Left ventricle myocardium inferior (tissue), 1 donor: ENCODE measurements at regions not wholly inside any gene's neighbourhood (a gene's known extent, or its start where the extent isn't known, plus 50 kb on each side); places are given as distances from the start of the nearest gene placed in this dataset.

Source experiments
- DNase-seq: peaks from one replicate; pipeline ENCODE4 v3.0.0-alpha.2; 2020
- H3K27ac ChIP-seq: fragments of 200-600 bp; replicated peaks from 2 replicates; pipeline ENCODE4 v1.8.0; 2021
- H3K27me3 ChIP-seq: fragments of 200-600 bp; 2 replicates; pipeline ENCODE4 v1.8.0; 2021; ENCODE audit warnings: low read depth
- H3K36me3 ChIP-seq: fragments of 200-600 bp; 2 replicates; pipeline ENCODE4 v1.8.0; 2021
- H3K4me1 ChIP-seq: fragments of 200-600 bp; 2 replicates; pipeline ENCODE4 v1.8.0; 2021
- H3K4me3 ChIP-seq: fragments of 200-600 bp; 2 replicates; pipeline ENCODE4 v1.8.0; 2021; ENCODE audit warnings: mild to moderate bottlenecking, moderate library complexity
- H3K9me3 ChIP-seq: fragments of 200-600 bp; replicated peaks from 2 replicates; pipeline ENCODE4 v1.8.0; 2021
- CTCF ChIP-seq: fragments of 200-600 bp; IDR thresholded peaks from 2 replicates; pipeline ENCODE4 v1.8.0; 2021; ENCODE audit warnings: antibody characterized with exemption, mild to moderate bottlenecking, borderline replicate concordance
- intact Hi-C: fragments of 100-400 bp; cut with micrococcal nuclease; formaldehyde crosslinking; loops from one replicate; pipeline ENCODE4 v1.11.0; 2022
- donor health status: DM: no; HTN: yes; CAD: no; lungs with severe emphysema.

GRCh38 chr4:147122685-147123084 lies 177.0 kb upstream of the TTC29 start:
- peaks cover 35% of the 10 kb centered on the region for H3K4me1 ChIP-seq
- no peaks in the 10 kb centered on the region for H3K9me3 ChIP-seq
- intact Hi-C loops, result no loop called here
- no peak for TF ChIP-seq CTCF
- no peaks in the 10 kb centered on the region for H3K27me3 ChIP-seq
- H3K27ac ChIP-seq, result peak overlapping the region; percentile 43
- H3K36me3 ChIP-seq, result no peaks in the 10 kb centered on the region
- no peak for DNase-seq
- H3K4me3 ChIP-seq, result no peak overlapping the region

DNA sequence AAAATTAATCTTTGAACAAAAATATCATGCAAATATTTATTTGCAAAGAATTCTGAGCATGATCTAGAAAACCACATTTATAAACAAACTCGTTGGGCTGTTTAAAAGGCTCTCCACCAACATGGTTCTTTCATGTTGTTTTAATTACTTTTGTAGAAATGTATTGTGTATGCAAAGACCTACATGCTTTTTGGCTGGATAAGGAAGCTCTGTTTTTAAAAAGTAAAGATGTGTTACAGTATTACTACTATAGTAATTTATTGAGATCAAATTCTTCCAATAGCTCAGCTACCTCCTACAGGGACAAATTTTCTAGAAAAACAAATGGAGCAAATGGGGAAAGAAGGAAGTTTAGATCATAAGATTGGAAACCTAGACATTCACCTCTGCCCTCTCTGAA lies 177.5 kb upstream of the TTC29 start:
- intact Hi-C loops, result no loop called here
- Histone ChIP-seq H3K36me3 (no peaks in the 10 kb centered on the region), H3K27me3 (no peaks in the 10 kb centered on the region), H3K27ac (peak overlapping the region; percentile 43), H3K4me1 (peaks cover 31% of the 10 kb centered on the region), H3K9me3 (no peaks in the 10 kb centered on the region), H3K4me3 (no peak overlapping the region)
- DNase-seq, result no peak
- TF ChIP-seq CTCF, result no peak

- Histone ChIP-seq H3K4me1 (peaks cover 3% of the 10 kb centered on the region), H3K27ac (no peak overlapping the region), H3K4me3 (no peak overlapping the region), H3K9me3 (no peaks in the 10 kb centered on the region), H3K36me3 (no peaks in the 10 kb centered on the region), H3K27me3 (no peaks in the 10 kb centered on the region)
- intact Hi-C loops, result no loop called here
- no peak for DNase-seq
- no peak for TF ChIP-seq CTCF
Measured at GRCh38 chr4:147128787-147129186, 183.1 kb upstream of the TTC29 start.

DNA sequence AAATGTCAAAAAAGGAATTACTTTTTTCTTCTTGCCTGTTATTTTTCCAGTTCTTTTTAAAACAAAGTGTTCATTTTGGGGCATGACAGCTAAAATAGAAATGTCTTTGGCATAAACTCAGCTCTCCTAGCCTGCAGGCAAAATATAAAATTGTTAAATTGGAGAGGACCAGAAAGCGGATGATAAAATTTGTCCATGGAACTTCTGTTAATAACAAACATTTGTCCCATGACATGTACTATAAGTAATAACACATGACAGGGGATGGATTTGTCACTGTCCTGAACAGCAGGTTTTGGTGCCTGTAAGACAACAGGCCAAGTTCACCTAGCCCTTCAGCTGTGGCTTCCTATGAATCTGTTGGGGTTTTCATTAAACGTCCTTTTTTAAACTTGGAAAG lies 184.0 kb upstream of the TTC29 start:
- intact Hi-C loops, result no loop called here
- Histone ChIP-seq H3K4me3 (no peak overlapping the region), H3K9me3 (no peaks in the 10 kb centered on the region)

GRCh38 chr4:147134536-147135210 lies 189.0 kb upstream of the TTC29 start:
- H3K27ac ChIP-seq, result no peak overlapping the region
- no peaks in the 10 kb centered on the region for H3K27me3 ChIP-seq
- TF ChIP-seq CTCF, result no peak
- intact Hi-C loops, result no loop called here
- no peaks in the 10 kb centered on the region for H3K36me3 ChIP-seq
- H3K9me3 ChIP-seq, result no peaks in the 10 kb centered on the region
- no peaks in the 10 kb centered on the region for H3K4me1 ChIP-seq
- H3K4me3 ChIP-seq, result no peak overlapping the region
- DNase-seq, result no peak

More for the DNA sequence above, 184.0 kb upstream of the TTC29 start:
- Histone ChIP-seq H3K27me3 (no peaks in the 10 kb centered on the region), H3K36me3 (no peaks in the 10 kb centered on the region), H3K4me1 (peaks cover 3% of the 10 kb centered on the region), H3K27ac (no peak overlapping the region)
- no peak for TF ChIP-seq CTCF
- DNase-seq, result no peak
